MCF 10A (cell line): ENCODE measurements at regions not wholly inside any gene's neighbourhood (a gene's known extent, or its start where the extent isn't known, plus 50 kb on each side); places are given as distances from the start of the nearest gene placed in this dataset.

Source experiments
- BruUV-seq: library from RNA; stranded (reverse); fragments of 400-500 nt; replicated peaks from 2 replicates; lab custom pipeline; 2021; lab: Mats Ljungman, UMichigan
- CTCF ChIA-PET: fragments of 300-600 bp; sonication (Branson Sonifier 250); formaldehyde crosslinking; extraction: SDS; loops from one replicate; lab custom pipeline; 2021; ENCODE audit warnings: antibody characterized with exemption, inconsistent platforms; lab: Yijun Ruan, JAX
- POLR2A ChIA-PET: fragments of 300-600, 350-650 bp; sonication (Branson Sonifier 250); formaldehyde crosslinking; extraction: SDS; loops from one replicate; lab custom pipeline; 2020; ENCODE audit warnings: antibody characterized with exemption, inconsistent platforms; lab: Yijun Ruan, JAX
- DNase-seq: peaks from one replicate; pipeline ENCODE4 v3.0.0-alpha.2; 2018; ENCODE audit not compliant: unreplicated experiment
- H3K27ac Mint-ChIP-seq: one replicate; pipeline ENCODE4 v1.8.0; 2022; ENCODE audit warnings: mild to moderate bottlenecking, low read depth, mixed read lengths; ENCODE audit not compliant: unreplicated experiment
- H3K27me3 Mint-ChIP-seq: one replicate; pipeline ENCODE4 v1.8.0; 2022; ENCODE audit warnings: mixed read lengths; ENCODE audit not compliant: insufficient read depth, unreplicated experiment
- H3K36me3 Mint-ChIP-seq: one replicate; pipeline ENCODE4 v1.8.0; 2022; ENCODE audit warnings: mild to moderate bottlenecking, moderate library complexity, mixed read lengths; ENCODE audit not compliant: insufficient read depth, unreplicated experiment
- H3K4me1 Mint-ChIP-seq: one replicate; pipeline ENCODE4 v1.8.0; 2022; ENCODE audit warnings: mixed read lengths; ENCODE audit not compliant: insufficient read depth, unreplicated experiment
- H3K4me3 Mint-ChIP-seq: one replicate; pipeline ENCODE4 v1.8.0; 2022; ENCODE audit warnings: mild to moderate bottlenecking, moderate library complexity, mixed read lengths; ENCODE audit not compliant: unreplicated experiment
- H3K9me3 Mint-ChIP-seq: one replicate; pipeline ENCODE4 v1.8.0; 2022; ENCODE audit warnings: mixed read lengths; ENCODE audit not compliant: unreplicated experiment
- CTCF ChIP-seq: fragments of 200-600 bp; IDR thresholded peaks from one replicate; pipeline ENCODE4 v1.8.0; 2022; ENCODE audit warnings: antibody characterized with exemption, mild to moderate bottlenecking; ENCODE audit not compliant: unreplicated experiment
- intact Hi-C: fragments of 100-400 bp; cut with micrococcal nuclease; formaldehyde crosslinking; loops from 2 replicates; pipeline ENCODE4 v1.14.1; 2022

GRCh38 chr2:81550277-81550676 lies 1245.7 kb upstream of the LRRTM1 start:
- no peak for DNase-seq
- CTCF ChIA-PET, result interaction anchor here (0.7 kb wide), 1 partner anchor 252 kb away, joined by 3 read pairs; no protein-coding TSS in a partner anchor
- H3K27ac Mint-ChIP-seq, result no peak overlapping the region
- BruUV-seq, result no TSS peak
- no peaks in the 10 kb centered on the region for H3K9me3 Mint-ChIP-seq
- intact Hi-C loops, result no loop called here
- peaks cover 12% of the 10 kb centered on the region for H3K4me1 Mint-ChIP-seq
- peaks cover 5% of the 10 kb centered on the region for H3K36me3 Mint-ChIP-seq
- no peak overlapping the region for H3K4me3 Mint-ChIP-seq
- no peak for TF ChIP-seq CTCF
- POLR2A ChIA-PET, result no interaction called here
- H3K27me3 Mint-ChIP-seq, result no peaks in the 10 kb centered on the region

GRCh38 chr2:81549646-81550045 lies 1245.1 kb upstream of the LRRTM1 start:
- intact Hi-C loops, result no loop called here
- Mint-ChIP-seq H3K4me1 (peaks cover 12% of the 10 kb centered on the region), H3K27ac (no peak overlapping the region), H3K36me3 (peaks cover 5% of the 10 kb centered on the region), H3K4me3 (no peak overlapping the region), H3K9me3 (no peaks in the 10 kb centered on the region), H3K27me3 (no peaks in the 10 kb centered on the region)
- TF ChIP-seq CTCF, result no peak
- ChIA-PET CTCF (no interaction called here), POLR2A (no interaction called here)
- no peak for DNase-seq
- no TSS peak for BruUV-seq

- no TSS peak for BruUV-seq
- H3K4me3 Mint-ChIP-seq, result no peak overlapping the region
- H3K27me3 Mint-ChIP-seq, result no peaks in the 10 kb centered on the region
- TF ChIP-seq CTCF, result no peak
- intact Hi-C loops, result no loop called here
- H3K36me3 Mint-ChIP-seq, result no peaks in the 10 kb centered on the region
- peaks cover 11% of the 10 kb centered on the region for H3K4me1 Mint-ChIP-seq
- POLR2A ChIA-PET, result interaction anchor here (0.6 kb wide), 1 partner anchor 193 kb away, joined by 3 read pairs; no protein-coding TSS in a partner anchor
- no peaks in the 10 kb centered on the region for H3K9me3 Mint-ChIP-seq
- peak; percentile 33 for DNase-seq
- CTCF ChIA-PET, result interaction anchor here (0.6 kb wide), 1 partner anchor 16 kb away, joined by 3 read pairs; no protein-coding TSS in a partner anchor
- H3K27ac Mint-ChIP-seq, result no peak overlapping the region
Observed at GRCh38 chr2:81545626-81546025, 1241.1 kb upstream of the LRRTM1 start.

GRCh38 chr2:81542119-81542518 lies 1237.6 kb upstream of the LRRTM1 start:
- no peak for TF ChIP-seq CTCF
- DNase-seq, result peak; percentile 6
- no peaks in the 10 kb centered on the region for H3K36me3 Mint-ChIP-seq
- no peak overlapping the region for H3K27ac Mint-ChIP-seq
- ChIA-PET POLR2A (no interaction called here), CTCF (no interaction called here)
- no peak overlapping the region for H3K4me3 Mint-ChIP-seq
- no peaks in the 10 kb centered on the region for H3K9me3 Mint-ChIP-seq
- intact Hi-C loops, result no loop called here
- no TSS peak for BruUV-seq
- no peaks in the 10 kb centered on the region for H3K27me3 Mint-ChIP-seq
- peaks cover 11% of the 10 kb centered on the region for H3K4me1 Mint-ChIP-seq
